NCI-H1092 treated with DMSO at 0.1 percent for 48 hours (cell line): ENCODE measurements at regions not wholly inside any gene's neighbourhood (a gene's known extent, or its start where the extent isn't known, plus 50 kb on each side); places are given as distances from the start of the nearest gene placed in this dataset.

ENCODE experiments used
- DNase-seq: peaks from one replicate; lab custom pipeline; 2025; lab: John Stamatoyannopoulos, UW

GRCh38 chr2:187934692-187935091, 357.0 kb upstream of the GULP1 start:
- DNase-seq = no peak

GRCh38 chr2:187935126-187935525, 356.5 kb upstream of the GULP1 start:
- no peak for DNase-seq

GRCh38 chr2:187936228-187936627, 355.4 kb upstream of the GULP1 start:
- DNase-seq = no peak

- DNase-seq = peak; percentile 2
Observed at GRCh38 chr2:187939180-187939579, 352.5 kb upstream of the GULP1 start.

- DNase-seq = no peak
Observed at GRCh38 chr2:187942876-187943275, 348.8 kb upstream of the GULP1 start.

GRCh38 chr2:187943772-187944369, 347.8 kb upstream of the GULP1 start:
- no peak for DNase-seq

- no peak for DNase-seq
Observed at GRCh38 chr2:187949859-187950258, 341.8 kb upstream of the GULP1 start.

- no peak for DNase-seq
Observed at GRCh38 chr2:187951470-187952218, 340.0 kb upstream of the GULP1 start.

- no peak for DNase-seq
Observed at GRCh38 chr2:187956906-187957534, 334.7 kb upstream of the GULP1 start.

GRCh38 chr2:187959821-187960220, 331.9 kb upstream of the GULP1 start:
- no peak for DNase-seq

GRCh38 chr2:187962538-187962937, 329.1 kb upstream of the GULP1 start:
- DNase-seq = no peak

- no peak for DNase-seq
Observed at GRCh38 chr2:187964746-187965145, 326.9 kb upstream of the GULP1 start.

GRCh38 chr2:187966924-187967323, 324.8 kb upstream of the GULP1 start:
- DNase-seq = no peak

GRCh38 chr2:187971893-187972292, 319.8 kb upstream of the GULP1 start:
- no peak for DNase-seq

GRCh38 chr2:187976259-187976985, 315.3 kb upstream of the GULP1 start:
- no peak for DNase-seq

- DNase-seq = no peak
Observed at GRCh38 chr2:187976986-187977333, 314.7 kb upstream of the GULP1 start.

- DNase-seq = no peak
Observed at GRCh38 chr2:187978356-187978755, 313.3 kb upstream of the GULP1 start.

- no peak for DNase-seq
Observed at GRCh38 chr2:187982668-187983067, 309.0 kb upstream of the GULP1 start.

- no peak for DNase-seq
Observed at GRCh38 chr2:187985195-187985594, 306.5 kb upstream of the GULP1 start.

- DNase-seq = no peak
Observed at GRCh38 chr2:187985923-187986322, 305.8 kb upstream of the GULP1 start.

GRCh38 chr2:187986390-187987105, 305.1 kb upstream of the GULP1 start:
- DNase-seq = no peak

- DNase-seq = no peak
Observed at GRCh38 chr2:187988348-187988747, 303.3 kb upstream of the GULP1 start.
